Activated T-helper 2 cell treated with anti-CD3 and anti-CD28 coated beads, Interferon-gamma antibody, Interleukin-2, Interleukin-4, amounts not matched to agents 10 μg/mL and 5 μg/mL and 100 μg/mL, durations not matched to agents 14 hours and 24 hours and 36 hours (primary cell): ENCODE measurements at regions not wholly inside any gene's neighbourhood (a gene's known extent, or its start where the extent isn't known, plus 50 kb on each side); places are given as distances from the start of the nearest gene placed in this dataset.

Experiments
- DNase-seq: peaks from one replicate; pipeline ENCODE4 v3.0.0; 2021; ENCODE audit warnings: low spot score
- H3K27ac Mint-ChIP-seq: one replicate; pipeline ENCODE4 v1.8.0; 2021; ENCODE audit warnings: mixed read lengths
- H3K27me3 Mint-ChIP-seq: one replicate; pipeline ENCODE4 v1.8.0; 2021; ENCODE audit warnings: low read depth, mixed read lengths
- H3K36me3 Mint-ChIP-seq: one replicate; pipeline ENCODE4 v1.8.0; 2021; ENCODE audit warnings: low read depth, mixed read lengths
- H3K4me1 Mint-ChIP-seq: one replicate; pipeline ENCODE4 v1.8.0; 2021; ENCODE audit warnings: low read depth, mixed read lengths
- H3K4me3 Mint-ChIP-seq: one replicate; pipeline ENCODE4 v1.8.0; 2021; ENCODE audit warnings: low read depth, mild to moderate bottlenecking, moderate library complexity, mixed read lengths
- H3K9me3 Mint-ChIP-seq: one replicate; pipeline ENCODE4 v1.8.0; 2021; ENCODE audit warnings: mixed read lengths
- intact Hi-C: fragments of 100-400 bp; cut with micrococcal nuclease; formaldehyde crosslinking; loops from one replicate; pipeline ENCODE4 v1.15.1; 2023

GRCh38 chr12:92596383-92596782, 106.4 kb upstream of the PLEKHG7 start:
- no peak overlapping the region for H3K4me3 Mint-ChIP-seq
- no peak for DNase-seq
- H3K4me1 Mint-ChIP-seq = peaks cover 59% of the 10 kb centered on the region
- peaks cover 42% of the 10 kb centered on the region for H3K9me3 Mint-ChIP-seq
- intact Hi-C loops = no loop called here
- no peaks in the 10 kb centered on the region for H3K27me3 Mint-ChIP-seq
- H3K27ac Mint-ChIP-seq = no peak overlapping the region
- peaks cover 55% of the 10 kb centered on the region for H3K36me3 Mint-ChIP-seq

- peak overlapping the region; percentile 50 for H3K27ac Mint-ChIP-seq
- peaks cover 57% of the 10 kb centered on the region for H3K4me1 Mint-ChIP-seq
- no peak for DNase-seq
- peaks cover 36% of the 10 kb centered on the region for H3K9me3 Mint-ChIP-seq
- intact Hi-C loops = loop anchor here (2.0 kb wide), 2 partner anchors 55 to 451 kb away; partner anchors contain the start of gene BTG1
- no peak overlapping the region for H3K4me3 Mint-ChIP-seq
- H3K27me3 Mint-ChIP-seq = no peaks in the 10 kb centered on the region
- peaks cover 49% of the 10 kb centered on the region for H3K36me3 Mint-ChIP-seq
Observed at GRCh38 chr12:92595663-92596062, 107.1 kb upstream of the PLEKHG7 start.

- Mint-ChIP-seq H3K4me3 (peak overlapping the region; percentile 19), H3K27me3 (no peaks in the 10 kb centered on the region), H3K4me1 (peaks cover 60% of the 10 kb centered on the region), H3K27ac (peak overlapping the region; percentile 94), H3K36me3 (peaks cover 36% of the 10 kb centered on the region), H3K9me3 (peaks cover 21% of the 10 kb centered on the region)
- peak; percentile 66 for DNase-seq
- intact Hi-C loops = loop anchor here (1.0 to 5.0 kb wide), 6 partner anchors 10 to 449 kb away; partner anchors contain the start of gene BTG1
Observed at GRCh38 chr12:92593734-92594402, 108.9 kb upstream of the PLEKHG7 start.

- DNase-seq = no peak
- Mint-ChIP-seq H3K4me1 (peaks cover 6% of the 10 kb centered on the region), H3K36me3 (peaks cover 16% of the 10 kb centered on the region), H3K9me3 (peaks cover 12% of the 10 kb centered on the region), H3K27ac (no peak overlapping the region), H3K4me3 (no peak overlapping the region), H3K27me3 (no peaks in the 10 kb centered on the region)
- intact Hi-C loops = no loop called here
Observed at GRCh38 chr12:92585115-92585727, 117.6 kb upstream of the PLEKHG7 start.

- H3K36me3 Mint-ChIP-seq = peaks cover 16% of the 10 kb centered on the region
- H3K4me3 Mint-ChIP-seq = no peak overlapping the region
- peaks cover 12% of the 10 kb centered on the region for H3K9me3 Mint-ChIP-seq
- H3K27me3 Mint-ChIP-seq = no peaks in the 10 kb centered on the region
- intact Hi-C loops = no loop called here
- no peak overlapping the region for H3K27ac Mint-ChIP-seq
- H3K4me1 Mint-ChIP-seq = no peaks in the 10 kb centered on the region
- DNase-seq = no peak
Observed at GRCh38 chr12:92583910-92584309, 118.9 kb upstream of the PLEKHG7 start.

- intact Hi-C loops = no loop called here
- peaks cover 12% of the 10 kb centered on the region for H3K9me3 Mint-ChIP-seq
- no peak for DNase-seq
- no peak overlapping the region for H3K27ac Mint-ChIP-seq
- peaks cover 16% of the 10 kb centered on the region for H3K36me3 Mint-ChIP-seq
- H3K4me1 Mint-ChIP-seq = no peaks in the 10 kb centered on the region
- H3K4me3 Mint-ChIP-seq = no peak overlapping the region
- no peaks in the 10 kb centered on the region for H3K27me3 Mint-ChIP-seq
Observed at GRCh38 chr12:92582893-92583292, 119.9 kb upstream of the PLEKHG7 start.

GRCh38 chr12:92582475-92582874, 120.3 kb upstream of the PLEKHG7 start:
- intact Hi-C loops = no loop called here
- peaks cover 16% of the 10 kb centered on the region for H3K36me3 Mint-ChIP-seq
- H3K4me3 Mint-ChIP-seq = no peak overlapping the region
- no peaks in the 10 kb centered on the region for H3K4me1 Mint-ChIP-seq
- DNase-seq = no peak
- H3K27me3 Mint-ChIP-seq = no peaks in the 10 kb centered on the region
- no peak overlapping the region for H3K27ac Mint-ChIP-seq
- H3K9me3 Mint-ChIP-seq = peaks cover 12% of the 10 kb centered on the region

GRCh38 chr12:92581604-92582003, 121.2 kb upstream of the PLEKHG7 start:
- Mint-ChIP-seq H3K36me3 (peaks cover 16% of the 10 kb centered on the region), H3K27me3 (no peaks in the 10 kb centered on the region), H3K4me3 (no peak overlapping the region), H3K9me3 (peaks cover 15% of the 10 kb centered on the region), H3K27ac (no peak overlapping the region), H3K4me1 (no peaks in the 10 kb centered on the region)
- intact Hi-C loops = no loop called here
- DNase-seq = no peak

GRCh38 chr12:92574911-92575570, 127.7 kb upstream of the PLEKHG7 start:
- Mint-ChIP-seq H3K9me3 (peaks cover 3% of the 10 kb centered on the region), H3K4me1 (peaks cover 5% of the 10 kb centered on the region), H3K27me3 (no peaks in the 10 kb centered on the region), H3K36me3 (no peaks in the 10 kb centered on the region), H3K4me3 (no peak overlapping the region), H3K27ac (no peak overlapping the region)
- DNase-seq = no peak
- intact Hi-C loops = loop anchor here (1.0 to 10.0 kb wide), 2 partner anchors 74 to 580 kb away; no protein-coding TSS in a partner anchor

- Mint-ChIP-seq H3K36me3 (no peaks in the 10 kb centered on the region), H3K4me3 (no peak overlapping the region), H3K9me3 (peaks cover 3% of the 10 kb centered on the region), H3K27ac (no peak overlapping the region), H3K27me3 (no peaks in the 10 kb centered on the region), H3K4me1 (peaks cover 5% of the 10 kb centered on the region)
- no peak for DNase-seq
- intact Hi-C loops = loop anchor here (1.0 to 10.0 kb wide), 2 partner anchors 75 to 579 kb away; no protein-coding TSS in a partner anchor
Observed at GRCh38 chr12:92574051-92574783, 128.6 kb upstream of the PLEKHG7 start.

- DNase-seq = no peak
Observed at GRCh38 chr12:92573104-92573503, 129.7 kb upstream of the PLEKHG7 start.

GRCh38 chr12:92571844-92572543, 130.8 kb upstream of the PLEKHG7 start:
- no peak for DNase-seq
- Mint-ChIP-seq H3K27me3 (no peaks in the 10 kb centered on the region), H3K9me3 (peaks cover 6% of the 10 kb centered on the region), H3K27ac (no peak overlapping the region), H3K36me3 (peaks cover 9% of the 10 kb centered on the region), H3K4me3 (no peak overlapping the region), H3K4me1 (peaks cover 11% of the 10 kb centered on the region)
- intact Hi-C loops = loop anchor here (2.0 to 10.0 kb wide), 2 partner anchors 425 to 577 kb away; no protein-coding TSS in a partner anchor

More at GRCh38 chr12:92573104-92573503, 129.7 kb upstream of the PLEKHG7 start:
- Mint-ChIP-seq H3K9me3 (peaks cover 3% of the 10 kb centered on the region), H3K4me1 (peaks cover 5% of the 10 kb centered on the region), H3K27ac (no peak overlapping the region), H3K4me3 (no peak overlapping the region), H3K36me3 (no peaks in the 10 kb centered on the region), H3K27me3 (no peaks in the 10 kb centered on the region)
- intact Hi-C loops = loop anchor here (10.0 kb wide), 1 partner anchor 578 kb away; no protein-coding TSS in a partner anchor
